HCT116 (cell line): ENCODE measurements at regions not wholly inside any gene's neighbourhood (a gene's known extent, or its start where the extent isn't known, plus 50 kb on each side); places are given as distances from the start of the nearest gene placed in this dataset.

ENCODE experiments used
- ATAC-seq: fragments of 200-7000 bp; cut with Tn5 transposase; 2 replicates; pipeline ENCODE4 v1.9.1; 2020; ENCODE audit warnings: mild to moderate bottlenecking, moderate library complexity
- BruUV-seq: library from RNA; stranded (reverse); fragments of 400-500 nt; replicated peaks from 2 replicates; lab custom pipeline; 2021; lab: Mats Ljungman, UMichigan
- CTCF ChIA-PET: fragments of 300-600 bp; sonication (Branson Sonifier 250); formaldehyde crosslinking; loops from one replicate; lab custom pipeline; 2021; ENCODE audit warnings: antibody characterized with exemption; lab: Charles Lee
- POLR2A ChIA-PET: fragments of 300-600, 350-600 bp; sonication (Branson Sonifier 250); formaldehyde crosslinking; loops from one replicate; lab custom pipeline; 2021; ENCODE audit warnings: antibody characterized with exemption; lab: Charles Lee
- RAD21 ChIA-PET, 2 experiments: fragments of 300-600 bp; sonication (Branson Sonifier 250); formaldehyde crosslinking; loops; one replicate each; lab custom pipeline; 2023; ENCODE audit warnings: low total read pairs in 2 of 2; ENCODE audit not compliant: uncharacterized antibody in 2 of 2, unreplicated experiment in 2 of 2, low non-redundant PET in 1 of 2; lab: Charles Lee
- DNase-seq: peaks from one replicate; pipeline ENCODE4 v3.0.0-alpha.2; 2010; ENCODE audit warnings: low read depth, low spot score
- H2AFZ ChIP-seq: fragments of 200-600 bp; shearing (Covaris generic), sonication (generic); 2 replicates; pipeline ENCODE4 v1.6.1; 2017; ENCODE audit warnings: low read depth, mixed run types, mixed read lengths, antibody characterized with exemption, low read length; ENCODE audit not compliant: poor library complexity, severe bottlenecking
- H3K27ac ChIP-seq: 2 replicates; pipeline ENCODE4 v1.5.1; 2012; ENCODE audit warnings: low read depth, low read length
- H3K27me3 ChIP-seq: fragments of 200-600 bp; sonication (generic); 2 replicates; pipeline ENCODE4 v1.6.1; 2016; ENCODE audit warnings: mixed run types, low read length, mixed read lengths; ENCODE audit not compliant: insufficient read depth
- H3K36me3 ChIP-seq, 2 experiments: fragments of 200-500 bp in 1 of 2; fragments of 200-600 bp in 1 of 2; sonication (Bioruptor generic) in 1 of 2; sonication (generic) in 1 of 2; 2 replicates each; pipeline versions ENCODE4 v1.5.1 to v1.6.1; 2014 to 2016; ENCODE audit warnings: low read length in 2 of 2, inconsistent platforms in 1 of 2, mixed read lengths in 1 of 2, mixed run types in 1 of 2; ENCODE audit not compliant: insufficient read depth in 2 of 2, control insufficient read depth in 1 of 2
- H3K4me1 ChIP-seq, 2 experiments: fragments of 200-600 bp in 1 of 2; sonication (generic) in 1 of 2; 2 replicates each; pipeline versions ENCODE4 v1.5.1 to v1.6.1; 2012 to 2017; ENCODE audit warnings: low read length in 2 of 2, inconsistent platforms in 1 of 2, mild to moderate bottlenecking in 1 of 2, mixed read lengths in 1 of 2, mixed run types in 1 of 2, moderate library complexity in 1 of 2; ENCODE audit not compliant: insufficient read depth in 2 of 2, control insufficient read depth in 1 of 2
- H3K4me2 ChIP-seq: fragments of 200-600 bp; sonication (generic); 2 replicates; pipeline ENCODE4 v1.6.1; 2017; ENCODE audit warnings: mixed run types, low read length, mixed read lengths
- H3K4me3 ChIP-seq, 2 experiments: fragments of 200-600 bp in 1 of 2; sonication (generic) in 1 of 2; replicated peaks in 1 of 2; 2 replicates each; pipeline ENCODE4 v1.5.1; 2011 to 2016; ENCODE audit warnings: low read length in 2 of 2, control low read depth in 1 of 2, low read depth in 1 of 2, mild to moderate bottlenecking in 1 of 2, mixed read lengths in 1 of 2, mixed run types in 1 of 2
- H3K79me2 ChIP-seq: fragments of 200-600 bp; sonication (generic); 2 replicates; pipeline ENCODE4 v1.6.1; 2017; ENCODE audit warnings: mild to moderate bottlenecking, mixed run types, low read length, moderate library complexity, mixed read lengths; ENCODE audit not compliant: insufficient read depth
- H3K9ac ChIP-seq: fragments of 200-600 bp; sonication (generic); 2 replicates; pipeline ENCODE4 v1.6.1; 2016; ENCODE audit warnings: low read length, mixed read lengths
- H3K9me2 ChIP-seq: fragments of 200-600 bp; sonication (generic), shearing (Covaris generic); 2 replicates; pipeline ENCODE4 v1.6.1; 2017; ENCODE audit warnings: mixed run types, mild to moderate bottlenecking, moderate library complexity; ENCODE audit not compliant: insufficient read depth
- H3K9me3 ChIP-seq, 2 experiments: fragments of 200-500 bp in 1 of 2; fragments of 200-600 bp in 1 of 2; sonication (Bioruptor generic) in 1 of 2; sonication (generic) in 1 of 2; 2 replicates each; pipeline ENCODE4 v1.6.1; 2014 to 2017; ENCODE audit warnings: low read length in 2 of 2, mixed read lengths in 2 of 2, inconsistent platforms in 1 of 2, low read depth in 1 of 2, mild to moderate bottlenecking in 1 of 2, mixed run types in 1 of 2, moderate library complexity in 1 of 2; ENCODE audit not compliant: control insufficient read depth in 1 of 2, insufficient read depth in 1 of 2
- H4K20me1 ChIP-seq: fragments of 200-600 bp; sonication (generic), shearing (Covaris generic); 2 replicates; pipeline ENCODE4 v1.6.1; 2017; ENCODE audit warnings: mixed run types, mild to moderate bottlenecking, moderate library complexity; ENCODE audit not compliant: insufficient read depth
- CBX3 ChIP-seq: IDR thresholded peaks from 2 replicates; pipeline ENCODE4 v1.6.1; 2012; ENCODE audit warnings: low read depth
- CEBPB ChIP-seq: IDR thresholded peaks from 2 replicates; pipeline ENCODE4 v1.6.1; 2012; ENCODE audit warnings: low read depth
- EGR1 ChIP-seq: IDR thresholded peaks from 2 replicates; pipeline ENCODE4 v1.6.1; 2012; ENCODE audit warnings: low read depth
- EZH2phosphoT487 ChIP-seq: fragments of 200-600 bp; IDR thresholded peaks from 2 replicates; pipeline ENCODE4 v1.6.1; 2018; ENCODE audit warnings: antibody characterized with exemption, borderline replicate concordance
- FOSL1 ChIP-seq: IDR thresholded peaks from 2 replicates; pipeline ENCODE4 v1.6.1; 2012; ENCODE audit warnings: low read depth
- JUND ChIP-seq: IDR thresholded peaks from 2 replicates; pipeline ENCODE4 v1.6.1; 2012
- POLR2A ChIP-seq: IDR thresholded peaks from 2 replicates; pipeline ENCODE4 v1.7.0; 2011; ENCODE audit warnings: borderline replicate concordance; ENCODE audit not compliant: insufficient read depth, insufficient read length; ENCODE audit errors: extremely low read depth
- RAD21 ChIP-seq: IDR thresholded peaks from 2 replicates; pipeline ENCODE4 v1.6.1; 2012; ENCODE audit warnings: low read depth, mild to moderate bottlenecking
- TCF7L2 ChIP-seq: IDR thresholded peaks from 2 replicates; pipeline ENCODE4 v1.7.0; 2011; ENCODE audit warnings: borderline replicate concordance, inconsistent platforms; ENCODE audit not compliant: insufficient read depth, insufficient read length; ENCODE audit errors: extremely low read depth
- YY1 ChIP-seq: IDR thresholded peaks from 2 replicates; pipeline ENCODE4 v1.6.1; 2011; ENCODE audit warnings: low read length, low read depth, moderate library complexity, mild to moderate bottlenecking; ENCODE audit not compliant: insufficient replicate concordance; ENCODE audit errors: extremely low read depth
- ZNF274 ChIP-seq: fragments of 200-500 bp; sonication (Bioruptor generic); IDR thresholded peaks from 2 replicates; pipeline ENCODE4 v1.6.1; 2014; ENCODE audit warnings: mild to moderate bottlenecking, low read depth, low read length, inconsistent platforms
- intact Hi-C: fragments of 100-400 bp; cut with micrococcal nuclease; formaldehyde crosslinking; loops from 2 replicates; pipeline ENCODE4 v1.10.0; 2022
- TF ChIP-seq, protein P1 (sequence below), 3 experiments: fragments of 200-600 bp in 1 of 3; sonication (generic) in 1 of 3; IDR thresholded peaks in 2 of 3; conservative IDR thresholded peaks in 1 of 3; 2 replicates each; pipeline ENCODE4 v1.5.1; 2012 to 2017; ENCODE audit warnings: low read depth in 2 of 3, low read length in 2 of 3, antibody characterized with exemption in 1 of 3, borderline replicate concordance in 1 of 3, control low read depth in 1 of 3, mild to moderate bottlenecking in 1 of 3, mixed read lengths in 1 of 3, mixed run types in 1 of 3, moderate library complexity in 1 of 3; ENCODE audit not compliant: insufficient read depth in 1 of 3
- TF ChIP-seq, protein P2 (sequence below): IDR thresholded peaks from 2 replicates; pipeline ENCODE4 v1.6.1; 2011; ENCODE audit warnings: mild to moderate bottlenecking, low read length, moderate library complexity; ENCODE audit not compliant: insufficient replicate concordance; ENCODE audit errors: extremely low read depth
- TF ChIP-seq, protein P3 (sequence below): IDR thresholded peaks from 2 replicates; pipeline ENCODE4 v1.6.1; 2012
- TF ChIP-seq, protein P4 (sequence below): IDR thresholded peaks from 2 replicates; pipeline ENCODE4 v1.6.1; 2012; ENCODE audit warnings: low read depth

DNA sequence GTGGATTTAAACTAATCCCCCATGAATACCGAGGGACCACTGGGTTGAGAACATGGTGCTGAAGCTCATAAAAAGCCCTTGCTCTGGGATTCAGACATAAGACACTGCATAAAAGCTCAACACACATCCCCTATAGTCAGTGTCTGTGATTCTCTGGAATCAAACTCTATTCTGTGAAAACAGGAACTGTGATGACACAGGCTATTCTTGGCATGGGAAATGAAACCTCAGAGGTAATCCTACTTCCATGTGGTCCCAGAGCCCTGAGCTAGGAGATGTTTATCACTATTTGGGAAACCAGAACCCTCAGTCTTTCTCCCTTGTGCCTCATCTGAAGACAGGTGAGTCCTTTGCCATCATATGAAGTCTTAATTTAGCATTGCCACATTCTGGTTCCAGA lies 135.4 kb upstream of the PRSS3 start (continued):
- TF ChIP-seq, protein P1, sequence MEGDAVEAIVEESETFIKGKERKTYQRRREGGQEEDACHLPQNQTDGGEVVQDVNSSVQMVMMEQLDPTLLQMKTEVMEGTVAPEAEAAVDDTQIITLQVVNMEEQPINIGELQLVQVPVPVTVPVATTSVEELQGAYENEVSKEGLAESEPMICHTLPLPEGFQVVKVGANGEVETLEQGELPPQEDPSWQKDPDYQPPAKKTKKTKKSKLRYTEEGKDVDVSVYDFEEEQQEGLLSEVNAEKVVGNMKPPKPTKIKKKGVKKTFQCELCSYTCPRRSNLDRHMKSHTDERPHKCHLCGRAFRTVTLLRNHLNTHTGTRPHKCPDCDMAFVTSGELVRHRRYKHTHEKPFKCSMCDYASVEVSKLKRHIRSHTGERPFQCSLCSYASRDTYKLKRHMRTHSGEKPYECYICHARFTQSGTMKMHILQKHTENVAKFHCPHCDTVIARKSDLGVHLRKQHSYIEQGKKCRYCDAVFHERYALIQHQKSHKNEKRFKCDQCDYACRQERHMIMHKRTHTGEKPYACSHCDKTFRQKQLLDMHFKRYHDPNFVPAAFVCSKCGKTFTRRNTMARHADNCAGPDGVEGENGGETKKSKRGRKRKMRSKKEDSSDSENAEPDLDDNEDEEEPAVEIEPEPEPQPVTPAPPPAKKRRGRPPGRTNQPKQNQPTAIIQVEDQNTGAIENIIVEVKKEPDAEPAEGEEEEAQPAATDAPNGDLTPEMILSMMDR (IDR thresholded peaks at IDR 0.05 in 2 of 3, conservative IDR thresholded peaks at IDR 0.05 in 1 of 3; ENCODE audit: borderline replicate concordance in 1 of 3, insufficient read depth in 1 of 3, low read depth in 2 of 3, low read length in 2 of 3) = no peak
- no peak for TF ChIP-seq RAD21
- TF ChIP-seq, protein P2, sequence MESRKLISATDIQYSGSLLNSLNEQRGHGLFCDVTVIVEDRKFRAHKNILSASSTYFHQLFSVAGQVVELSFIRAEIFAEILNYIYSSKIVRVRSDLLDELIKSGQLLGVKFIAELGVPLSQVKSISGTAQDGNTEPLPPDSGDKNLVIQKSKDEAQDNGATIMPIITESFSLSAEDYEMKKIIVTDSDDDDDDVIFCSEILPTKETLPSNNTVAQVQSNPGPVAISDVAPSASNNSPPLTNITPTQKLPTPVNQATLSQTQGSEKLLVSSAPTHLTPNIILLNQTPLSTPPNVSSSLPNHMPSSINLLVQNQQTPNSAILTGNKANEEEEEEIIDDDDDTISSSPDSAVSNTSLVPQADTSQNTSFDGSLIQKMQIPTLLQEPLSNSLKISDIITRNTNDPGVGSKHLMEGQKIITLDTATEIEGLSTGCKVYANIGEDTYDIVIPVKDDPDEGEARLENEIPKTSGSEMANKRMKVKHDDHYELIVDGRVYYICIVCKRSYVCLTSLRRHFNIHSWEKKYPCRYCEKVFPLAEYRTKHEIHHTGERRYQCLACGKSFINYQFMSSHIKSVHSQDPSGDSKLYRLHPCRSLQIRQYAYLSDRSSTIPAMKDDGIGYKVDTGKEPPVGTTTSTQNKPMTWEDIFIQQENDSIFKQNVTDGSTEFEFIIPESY = no peak
- TF ChIP-seq EGR1 = no peak
- TF ChIP-seq TCF7L2 = no peak
- TF ChIP-seq, all 23 proteins: peak for 0

DNA sequence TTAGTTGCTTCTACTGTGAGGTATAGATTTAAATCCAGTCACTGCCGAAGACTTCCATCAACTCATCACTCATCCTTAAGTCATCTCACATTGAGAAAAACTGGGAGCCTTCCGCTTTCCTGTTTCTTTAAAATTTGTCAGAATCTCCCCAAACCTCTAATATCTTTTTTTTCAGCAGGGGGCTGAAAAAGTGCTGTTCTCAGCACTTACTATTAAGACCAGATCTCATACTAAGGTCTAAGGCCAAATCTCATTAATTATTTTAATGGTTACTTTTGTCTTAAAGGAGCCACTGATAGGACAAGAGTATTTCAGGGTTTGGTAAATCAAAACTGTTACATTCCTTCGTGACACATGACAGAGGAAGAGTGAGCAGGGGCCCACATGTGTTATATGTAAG lies 134.6 kb upstream of the PRSS3 start:
- Histone ChIP-seq H2AFZ (no peak overlapping the region), H3K27me3 (no peaks in the 10 kb centered on the region; the same call in none of the 2 replicates), H3K9me3 (no peaks in the 10 kb centered on the region), H3K9me2 (no peaks in the 10 kb centered on the region), H3K79me2 (no peaks in the 10 kb centered on the region), H3K36me3 (no peaks in the 10 kb centered on the region), H3K4me1 (no peaks in the 10 kb centered on the region), H3K9ac (no peak overlapping the region), H3K4me2 (no peak overlapping the region), H3K27ac (no peak overlapping the region), H3K4me3 (no peak overlapping the region), H4K20me1 (no peaks in the 10 kb centered on the region)
- intact Hi-C loops = no loop called here
- DNase-seq = no peak
- CTCF ChIA-PET = no interaction called here
- POLR2A ChIA-PET = no interaction called here
- no TSS peak for BruUV-seq
- no peak for ATAC-seq
- RAD21 ChIA-PET = no interaction called here
- TF ChIP-seq, protein P3, sequence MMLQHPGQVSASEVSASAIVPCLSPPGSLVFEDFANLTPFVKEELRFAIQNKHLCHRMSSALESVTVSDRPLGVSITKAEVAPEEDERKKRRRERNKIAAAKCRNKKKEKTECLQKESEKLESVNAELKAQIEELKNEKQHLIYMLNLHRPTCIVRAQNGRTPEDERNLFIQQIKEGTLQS = no peak
- TF ChIP-seq CBX3 = no peak
- TF ChIP-seq, protein P1 (IDR thresholded peaks at IDR 0.05 in 2 of 3, conservative IDR thresholded peaks at IDR 0.05 in 1 of 3; ENCODE audit: borderline replicate concordance in 1 of 3, insufficient read depth in 1 of 3, low read depth in 2 of 3, low read length in 2 of 3) = no peak
- TF ChIP-seq EGR1 = no peak
- no peak for TF ChIP-seq EZH2phosphoT487
- TF ChIP-seq YY1 = no peak
- no peak for TF ChIP-seq POLR2A
- TF ChIP-seq, protein P4, sequence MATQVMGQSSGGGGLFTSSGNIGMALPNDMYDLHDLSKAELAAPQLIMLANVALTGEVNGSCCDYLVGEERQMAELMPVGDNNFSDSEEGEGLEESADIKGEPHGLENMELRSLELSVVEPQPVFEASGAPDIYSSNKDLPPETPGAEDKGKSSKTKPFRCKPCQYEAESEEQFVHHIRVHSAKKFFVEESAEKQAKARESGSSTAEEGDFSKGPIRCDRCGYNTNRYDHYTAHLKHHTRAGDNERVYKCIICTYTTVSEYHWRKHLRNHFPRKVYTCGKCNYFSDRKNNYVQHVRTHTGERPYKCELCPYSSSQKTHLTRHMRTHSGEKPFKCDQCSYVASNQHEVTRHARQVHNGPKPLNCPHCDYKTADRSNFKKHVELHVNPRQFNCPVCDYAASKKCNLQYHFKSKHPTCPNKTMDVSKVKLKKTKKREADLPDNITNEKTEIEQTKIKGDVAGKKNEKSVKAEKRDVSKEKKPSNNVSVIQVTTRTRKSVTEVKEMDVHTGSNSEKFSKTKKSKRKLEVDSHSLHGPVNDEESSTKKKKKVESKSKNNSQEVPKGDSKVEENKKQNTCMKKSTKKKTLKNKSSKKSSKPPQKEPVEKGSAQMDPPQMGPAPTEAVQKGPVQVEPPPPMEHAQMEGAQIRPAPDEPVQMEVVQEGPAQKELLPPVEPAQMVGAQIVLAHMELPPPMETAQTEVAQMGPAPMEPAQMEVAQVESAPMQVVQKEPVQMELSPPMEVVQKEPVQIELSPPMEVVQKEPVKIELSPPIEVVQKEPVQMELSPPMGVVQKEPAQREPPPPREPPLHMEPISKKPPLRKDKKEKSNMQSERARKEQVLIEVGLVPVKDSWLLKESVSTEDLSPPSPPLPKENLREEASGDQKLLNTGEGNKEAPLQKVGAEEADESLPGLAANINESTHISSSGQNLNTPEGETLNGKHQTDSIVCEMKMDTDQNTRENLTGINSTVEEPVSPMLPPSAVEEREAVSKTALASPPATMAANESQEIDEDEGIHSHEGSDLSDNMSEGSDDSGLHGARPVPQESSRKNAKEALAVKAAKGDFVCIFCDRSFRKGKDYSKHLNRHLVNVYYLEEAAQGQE = no peak
- TF ChIP-seq FOSL1 = no peak
- no peak for TF ChIP-seq JUND
- no peak for TF ChIP-seq ZNF274
- TF ChIP-seq CEBPB = no peak
